ENCODE measurements at regions not wholly inside any gene's neighbourhood (a gene's known extent, or its start where the extent isn't known, plus 50 kb on each side); places are given as distances from the start of the nearest gene placed in this dataset.

DNA sequence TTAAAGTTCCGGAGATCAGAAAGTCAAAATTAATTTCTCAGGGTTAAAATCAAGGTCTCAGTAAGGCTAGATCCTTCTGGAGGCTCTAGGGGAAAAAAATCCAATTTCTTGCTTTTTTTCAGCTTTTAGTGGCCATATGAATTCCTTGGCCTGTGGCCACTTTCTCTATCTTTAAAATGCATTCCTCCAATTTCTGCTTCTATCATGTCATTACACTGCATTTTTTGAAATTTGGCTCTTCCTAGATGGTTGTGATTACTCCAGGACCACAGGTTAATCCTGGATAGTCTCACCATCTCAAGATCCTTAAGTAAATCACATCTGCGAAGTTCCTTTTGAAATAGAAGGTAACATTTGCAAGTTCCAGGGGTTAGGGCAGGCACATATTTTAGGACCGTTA lies 1294.9 kb upstream of the CITED2 start:
- DNase-seq, result no peak
- 61 to 64% methylated on average over 3 of the region's 3 CpGs for WGBS, 2 donors
- intact Hi-C loops (cut with DNase I; ENCODE audit: low total_unique reads), result no loop called here
- H3K27me3 ChIP-seq, result no peaks in the 10 kb centered on the region
- H3K4me3 ChIP-seq, result no peak overlapping the region
- no peaks in the 10 kb centered on the region for H3K36me3 ChIP-seq (ENCODE audit: low read depth, missing control alignments)
- H3K4me1 ChIP-seq, result no peaks in the 10 kb centered on the region
- H3K9me3 ChIP-seq, result no peaks in the 10 kb centered on the region
- no peak overlapping the region for H3K27ac ChIP-seq
- TF ChIP-seq POLR2A (IDR thresholded peaks at IDR 0.05), result no peak
- TF ChIP-seq, protein P1, sequence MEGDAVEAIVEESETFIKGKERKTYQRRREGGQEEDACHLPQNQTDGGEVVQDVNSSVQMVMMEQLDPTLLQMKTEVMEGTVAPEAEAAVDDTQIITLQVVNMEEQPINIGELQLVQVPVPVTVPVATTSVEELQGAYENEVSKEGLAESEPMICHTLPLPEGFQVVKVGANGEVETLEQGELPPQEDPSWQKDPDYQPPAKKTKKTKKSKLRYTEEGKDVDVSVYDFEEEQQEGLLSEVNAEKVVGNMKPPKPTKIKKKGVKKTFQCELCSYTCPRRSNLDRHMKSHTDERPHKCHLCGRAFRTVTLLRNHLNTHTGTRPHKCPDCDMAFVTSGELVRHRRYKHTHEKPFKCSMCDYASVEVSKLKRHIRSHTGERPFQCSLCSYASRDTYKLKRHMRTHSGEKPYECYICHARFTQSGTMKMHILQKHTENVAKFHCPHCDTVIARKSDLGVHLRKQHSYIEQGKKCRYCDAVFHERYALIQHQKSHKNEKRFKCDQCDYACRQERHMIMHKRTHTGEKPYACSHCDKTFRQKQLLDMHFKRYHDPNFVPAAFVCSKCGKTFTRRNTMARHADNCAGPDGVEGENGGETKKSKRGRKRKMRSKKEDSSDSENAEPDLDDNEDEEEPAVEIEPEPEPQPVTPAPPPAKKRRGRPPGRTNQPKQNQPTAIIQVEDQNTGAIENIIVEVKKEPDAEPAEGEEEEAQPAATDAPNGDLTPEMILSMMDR (IDR thresholded peaks at IDR 0.05), result no peak

DNA sequence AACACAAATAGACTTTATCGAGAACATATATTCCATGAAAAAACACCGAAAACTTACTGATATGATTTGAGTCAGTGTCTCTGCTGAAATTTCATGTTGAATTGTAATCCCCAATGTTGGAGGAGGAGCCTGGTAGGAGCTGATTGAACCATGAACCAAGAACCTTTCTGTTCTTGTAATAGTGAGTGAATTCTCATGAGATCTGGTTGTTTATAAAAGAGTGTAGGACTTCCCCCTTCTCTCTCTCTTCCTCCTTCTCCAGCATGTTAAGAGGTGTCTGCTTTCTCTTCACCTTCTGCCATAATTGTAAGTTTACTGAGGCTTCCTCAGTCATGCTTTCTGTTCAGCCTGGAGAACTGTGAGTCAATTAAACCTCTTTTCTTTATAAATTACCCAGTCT lies 1289.3 kb upstream of the CITED2 start:
- no peaks in the 10 kb centered on the region for H3K9me3 ChIP-seq
- no peak overlapping the region for H3K27ac ChIP-seq
- no peaks in the 10 kb centered on the region for H3K4me1 ChIP-seq
- DNase-seq, result no peak
- WGBS, 2 donors, result 64 to 69% methylated on average over 2 of the region's 2 CpGs
- TF ChIP-seq, protein P1 (IDR thresholded peaks at IDR 0.05), result no peak
- no peak for TF ChIP-seq POLR2A (IDR thresholded peaks at IDR 0.05)
- intact Hi-C loops (cut with DNase I; ENCODE audit: low total_unique reads), result no loop called here
- no peaks in the 10 kb centered on the region for H3K27me3 ChIP-seq
- H3K4me3 ChIP-seq, result no peak overlapping the region
- H3K36me3 ChIP-seq (ENCODE audit: low read depth, missing control alignments), result no peaks in the 10 kb centered on the region

DNA sequence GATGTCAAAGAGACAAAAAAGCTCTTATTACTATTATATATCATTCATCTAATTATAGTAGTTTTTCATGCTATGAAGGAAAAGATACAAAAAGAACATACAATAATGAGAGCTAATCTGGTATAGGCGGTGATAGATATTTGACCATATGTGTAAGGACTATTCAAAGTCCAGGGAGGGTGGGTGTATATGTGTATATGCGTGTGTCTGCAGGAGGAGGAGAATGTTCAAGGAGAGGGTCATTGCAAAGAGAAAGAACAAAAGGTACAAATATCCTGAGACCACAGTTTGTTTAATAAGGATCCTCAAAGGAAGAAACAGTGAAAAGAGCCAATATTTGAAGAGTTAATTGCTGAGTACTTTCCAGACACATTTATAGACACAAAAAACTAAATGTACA lies 1288.6 kb upstream of the CITED2 start:
- no peak overlapping the region for H3K27ac ChIP-seq
- DNase-seq, result no peak
- 89 to 96% methylated on average over 2 of the region's 2 CpGs for WGBS, 2 donors
- no peak overlapping the region for H3K4me3 ChIP-seq
- H3K9me3 ChIP-seq, result no peaks in the 10 kb centered on the region
- no peaks in the 10 kb centered on the region for H3K36me3 ChIP-seq (ENCODE audit: low read depth, missing control alignments)
- H3K27me3 ChIP-seq, result no peaks in the 10 kb centered on the region
- H3K4me1 ChIP-seq, result no peaks in the 10 kb centered on the region
- intact Hi-C loops (cut with DNase I; ENCODE audit: low total_unique reads), result no loop called here
- TF ChIP-seq, protein P1 (IDR thresholded peaks at IDR 0.05), result no peak
- TF ChIP-seq POLR2A (IDR thresholded peaks at IDR 0.05), result no peak

DNA sequence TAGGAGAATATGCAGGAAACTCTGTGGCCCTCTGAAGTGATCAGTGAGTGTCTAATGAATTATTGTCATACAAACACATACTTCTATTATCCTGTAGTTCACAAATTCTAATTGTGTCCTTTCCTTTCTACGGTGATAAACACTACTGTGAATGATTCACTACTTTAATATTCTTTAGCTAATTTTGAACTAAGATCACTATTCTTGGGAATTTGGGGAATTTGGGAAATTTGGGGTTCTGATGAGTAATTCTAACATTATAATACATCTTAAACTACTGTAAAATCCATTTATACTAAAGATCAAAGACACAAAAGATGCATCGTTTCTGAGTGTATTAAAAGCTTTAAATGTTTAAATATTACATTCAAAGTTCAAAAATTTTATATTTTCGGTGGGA lies 1287.2 kb upstream of the CITED2 start:
- H3K27me3 ChIP-seq, result no peaks in the 10 kb centered on the region
- H3K4me1 ChIP-seq, result no peaks in the 10 kb centered on the region
- TF ChIP-seq, protein P1 (IDR thresholded peaks at IDR 0.05), result no peak
- no peak for TF ChIP-seq POLR2A (IDR thresholded peaks at IDR 0.05)
- 83 to 86% methylated on average over 3 of the region's 3 CpGs for WGBS, 2 donors
- no peak overlapping the region for H3K27ac ChIP-seq
- intact Hi-C loops (cut with DNase I; ENCODE audit: low total_unique reads), result no loop called here
- H3K9me3 ChIP-seq, result no peaks in the 10 kb centered on the region
- no peak overlapping the region for H3K4me3 ChIP-seq
- no peaks in the 10 kb centered on the region for H3K36me3 ChIP-seq (ENCODE audit: low read depth, missing control alignments)
- DNase-seq, result no peak

DNA sequence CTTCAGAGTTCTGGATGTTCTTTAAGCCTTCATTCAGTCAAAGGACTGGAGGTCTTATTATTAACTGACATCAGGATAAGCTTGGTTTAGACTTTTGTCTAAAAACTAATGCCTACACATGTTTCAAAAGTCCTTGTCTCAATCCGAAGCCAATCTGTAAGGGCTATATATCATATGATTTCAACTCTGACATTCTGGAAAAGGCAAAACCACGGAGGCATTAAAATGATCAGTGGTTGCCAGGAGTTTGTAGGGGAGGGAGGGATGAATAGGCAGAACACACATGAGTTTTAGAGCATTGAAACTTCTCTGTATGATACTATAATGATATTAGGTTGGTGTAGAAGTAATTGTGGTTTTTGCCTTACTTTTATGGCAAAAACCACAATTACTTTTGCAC lies 1285.8 kb upstream of the CITED2 start:
- WGBS, 2 donors, result 65 to 72% methylated on average over 2 of the region's 2 CpGs

More for the DNA sequence above, 1285.8 kb upstream of the CITED2 start:
- Histone ChIP-seq H3K9me3 (no peaks in the 10 kb centered on the region), H3K27me3 (no peaks in the 10 kb centered on the region), H3K4me1 (no peaks in the 10 kb centered on the region), H3K36me3 (ENCODE audit: low read depth, missing control alignments) (no peaks in the 10 kb centered on the region), H3K4me3 (no peak overlapping the region), H3K27ac (no peak overlapping the region)
- no peak for DNase-seq
- intact Hi-C loops (cut with DNase I; ENCODE audit: low total_unique reads), result no loop called here
- TF ChIP-seq, protein P1 (IDR thresholded peaks at IDR 0.05), result no peak
- no peak for TF ChIP-seq POLR2A (IDR thresholded peaks at IDR 0.05)
